Tibial artery (tissue), 4 donors: ENCODE measurements at regions not wholly inside any gene's neighbourhood (a gene's known extent, or its start where the extent isn't known, plus 50 kb on each side); places are given as distances from the start of the nearest gene placed in this dataset.

Source experiments
- DNase-seq, 2 donors: peaks; one replicate each; pipeline ENCODE4 v3.0.0-alpha.2; 2019
- H3K27ac ChIP-seq, 2 donors: fragments of 200-600 bp; sonication (generic) in 1 of 2; 1 replicate in 1 of 2; 2 replicates in 1 of 2; pipeline ENCODE4 v1.5.1; 2018 to 2019; ENCODE audit warnings: mild to moderate bottlenecking in 1 of 2
- H3K27me3 ChIP-seq, 2 donors: fragments of 200-600 bp; sonication (generic) in 1 of 2; one replicate each; pipeline versions ENCODE4 v1.5.1 to v1.6.0; 2016 to 2019
- H3K36me3 ChIP-seq, 3 donors: fragments of 200-600 bp; sonication (generic) in 2 of 3; one replicate each; pipeline ENCODE4 v1.5.1; 2016 to 2019; ENCODE audit warnings: mild to moderate bottlenecking in 2 of 3
- H3K4me1 ChIP-seq, 4 donors: fragments of 200-600 bp; sonication (generic) in 2 of 4; 1 replicate in 3 of 4; 2 replicates in 1 of 4; pipeline ENCODE4 v1.5.1; 2016 to 2019
- H3K4me3 ChIP-seq, 2 donors: fragments of 200-600 bp; sonication (generic) in 1 of 2; 1 replicate in 1 of 2; 2 replicates in 1 of 2; pipeline ENCODE4 v1.5.1; 2018 to 2019; ENCODE audit warnings: mild to moderate bottlenecking in 2 of 2
- H3K9me3 ChIP-seq, 3 donors: fragments of 200-600 bp; sonication (generic) in 1 of 3; one replicate each; pipeline ENCODE4 v1.5.1; 2016 to 2019
- CTCF ChIP-seq, 2 experiments: fragments of 200-600 bp in 1 of 2; fragments of 450-650 bp in 1 of 2; IDR thresholded peaks; one replicate each; pipeline ENCODE4 v1.5.1; 2017 to 2019; ENCODE audit warnings: antibody characterized with exemption in 2 of 2, mild to moderate bottlenecking in 1 of 2, moderate library complexity in 1 of 2
- intact Hi-C: fragments of 100-400 bp; cut with DNase I; formaldehyde crosslinking; loops from one replicate; pipeline ENCODE4 v1.15.0; 2023; ENCODE audit warnings: low total_unique reads

GRCh38 chr5:3355126-3355525, 240.5 kb upstream of the IRX1 start:
- intact Hi-C loops: no loop called here
- peaks cover 0 to 3% of the 10 kb centered on the region in 2 donors for H3K27me3 ChIP-seq
- no peak for TF ChIP-seq CTCF (IDR thresholded peaks at IDR 0.05)
- no peaks in the 10 kb centered on the region for H3K9me3 ChIP-seq
- H3K4me3 ChIP-seq: no peak overlapping the region
- no peak for DNase-seq
- no peaks in the 10 kb centered on the region for H3K4me1 ChIP-seq
- no peak overlapping the region for H3K27ac ChIP-seq
- no peaks in the 10 kb centered on the region for H3K36me3 ChIP-seq

DNA sequence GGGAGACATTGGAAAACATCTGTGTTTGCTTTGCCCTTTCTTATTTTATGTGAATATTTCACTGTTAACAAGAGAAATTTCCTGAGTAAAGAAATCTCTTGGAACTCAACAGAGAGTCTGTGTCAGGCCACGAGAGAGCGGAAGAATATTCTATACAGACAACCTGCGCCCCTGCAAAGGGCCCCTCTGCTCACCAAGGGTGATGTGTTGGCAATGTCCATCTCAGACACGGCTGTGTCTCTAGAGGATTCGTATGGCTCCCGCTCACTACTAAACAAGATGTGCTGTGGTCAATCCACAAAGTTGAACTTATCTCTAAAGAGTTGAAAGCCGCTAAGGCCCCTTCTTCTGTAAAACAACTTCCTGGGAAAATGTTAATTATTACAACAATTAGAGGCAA, 241.0 kb upstream of the IRX1 start:
- peaks cover 0 to 3% of the 10 kb centered on the region in 2 donors for H3K27me3 ChIP-seq
- H3K4me3 ChIP-seq: no peak overlapping the region
- no peak for TF ChIP-seq CTCF (IDR thresholded peaks at IDR 0.05)
- intact Hi-C loops: no loop called here
- H3K9me3 ChIP-seq: no peaks in the 10 kb centered on the region
- peak in 1 of 2 donors; percentile 32 for DNase-seq
- no peaks in the 10 kb centered on the region for H3K36me3 ChIP-seq
- no peak overlapping the region for H3K27ac ChIP-seq
- H3K4me1 ChIP-seq: no peaks in the 10 kb centered on the region

DNA sequence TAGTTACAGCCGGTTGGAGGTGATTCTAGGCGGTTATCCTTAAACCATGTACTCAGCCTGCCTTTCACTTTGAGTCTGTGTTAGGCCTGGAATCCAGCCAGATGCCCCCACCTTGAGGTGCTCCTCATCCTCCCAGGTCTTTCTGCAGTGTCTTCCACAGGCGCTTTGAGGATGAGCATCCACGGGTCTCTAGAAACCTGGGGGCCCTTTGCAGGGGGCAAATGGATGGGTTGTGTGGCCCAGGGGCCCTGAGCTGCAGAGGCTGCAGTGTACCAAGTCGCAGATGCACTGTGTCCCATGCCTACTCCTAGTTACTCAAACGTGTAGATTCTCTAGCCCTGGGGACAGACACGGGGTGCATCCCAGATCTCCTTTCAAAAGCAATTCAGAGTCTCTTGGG, 242.1 kb upstream of the IRX1 start:
- Histone ChIP-seq H3K36me3 (no peaks in the 10 kb centered on the region), H3K9me3 (no peaks in the 10 kb centered on the region), H3K27me3 (peaks cover 0 to 3% of the 10 kb centered on the region in 2 donors), H3K4me1 (no peaks in the 10 kb centered on the region), H3K4me3 (no peak overlapping the region), H3K27ac (no peak overlapping the region)
- TF ChIP-seq CTCF (IDR thresholded peaks at IDR 0.05): no peak
- intact Hi-C loops: no loop called here
- peak in 1 of 2 donors; percentile 24 for DNase-seq

DNA sequence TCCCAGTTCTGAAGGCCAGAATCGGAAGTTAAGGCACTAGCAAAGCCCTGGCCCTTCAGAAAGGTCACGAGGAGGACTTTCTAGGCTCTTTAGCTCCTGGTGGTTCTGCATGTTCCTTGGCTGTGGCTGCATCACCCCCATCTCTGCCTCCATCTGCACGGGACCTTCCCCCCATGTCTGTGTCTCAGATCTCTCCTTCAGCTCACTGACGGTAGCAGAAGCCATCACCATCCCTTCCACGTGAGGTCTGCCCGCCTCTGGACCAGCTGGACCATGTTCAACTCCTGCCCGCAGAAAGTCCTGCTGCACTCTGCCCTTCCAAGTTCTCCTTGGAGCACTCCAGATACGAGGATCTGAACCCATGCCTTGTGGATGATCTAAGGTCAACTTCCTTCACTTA, 242.9 kb upstream of the IRX1 start:
- no peak for TF ChIP-seq CTCF (IDR thresholded peaks at IDR 0.05)
- DNase-seq: peak in 1 of 2 donors; percentile 27
- Histone ChIP-seq H3K27ac (no peak overlapping the region), H3K36me3 (no peaks in the 10 kb centered on the region), H3K9me3 (no peaks in the 10 kb centered on the region), H3K27me3 (peaks cover 0 to 3% of the 10 kb centered on the region in 2 donors), H3K4me1 (no peaks in the 10 kb centered on the region), H3K4me3 (no peak overlapping the region)
- intact Hi-C loops: no loop called here

DNA sequence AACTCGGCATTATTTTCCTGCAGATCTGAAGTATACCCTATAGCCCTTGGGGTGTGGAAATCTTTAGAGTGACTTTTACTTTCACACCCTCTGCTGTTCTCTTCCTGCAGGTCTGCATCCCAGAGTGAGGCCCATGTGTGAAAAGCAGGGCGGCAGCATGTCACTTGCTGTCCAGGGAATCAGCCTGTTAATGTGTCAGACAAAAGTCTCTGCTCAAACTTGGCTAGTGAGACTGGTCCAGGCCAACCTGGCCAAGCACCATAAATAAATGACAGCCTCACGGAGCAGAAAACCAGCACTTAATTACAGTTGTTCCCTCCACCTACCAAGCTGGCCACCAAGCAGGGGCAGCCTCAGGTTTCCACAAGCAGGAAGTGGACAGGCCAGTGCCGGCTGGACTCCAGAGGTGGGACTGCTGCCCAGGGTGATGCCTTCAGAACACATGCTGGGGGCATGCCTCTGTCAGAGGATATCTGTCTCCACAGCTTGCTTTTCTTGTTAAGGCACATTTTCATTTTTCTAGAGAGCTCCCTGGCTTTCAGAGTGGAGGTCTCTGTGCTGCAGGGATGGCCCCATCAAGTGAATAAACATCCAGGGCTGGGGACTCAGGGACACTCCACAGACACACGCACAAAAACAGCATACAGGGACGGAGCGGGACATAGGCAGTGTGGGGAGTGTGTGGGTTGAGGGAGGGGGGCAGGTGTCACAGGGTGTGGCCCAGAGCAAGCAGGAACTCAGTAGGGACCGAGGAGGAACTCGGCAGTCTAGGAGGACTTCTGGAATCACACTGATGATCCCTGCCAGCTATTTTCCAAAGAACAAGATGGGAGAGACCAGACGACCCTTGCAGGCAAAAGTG, 243.8 kb upstream of the IRX1 start:
- intact Hi-C loops: no loop called here
- Histone ChIP-seq H3K4me1 (no peaks in the 10 kb centered on the region), H3K4me3 (no peak overlapping the region), H3K9me3 (no peaks in the 10 kb centered on the region), H3K36me3 (no peaks in the 10 kb centered on the region), H3K27me3 (peaks cover 0 to 3% of the 10 kb centered on the region in 2 donors), H3K27ac (no peak overlapping the region)
- DNase-seq: peak in 1 of 2 donors; percentile 16
- no peak for TF ChIP-seq CTCF (IDR thresholded peaks at IDR 0.05)
